ENCODE measurements at regions not wholly inside any gene's neighbourhood (a gene's known extent, or its start where the extent isn't known, plus 50 kb on each side); places are given as distances from the start of the nearest gene placed in this dataset.

GRCh38 chr9:95611354-95611753 lies 94.6 kb upstream of the PTCH1 start:
- DNase-seq: no peak

- no peak for DNase-seq
Observed at GRCh38 chr9:95610006-95610785, 93.4 kb upstream of the PTCH1 start.

DNA sequence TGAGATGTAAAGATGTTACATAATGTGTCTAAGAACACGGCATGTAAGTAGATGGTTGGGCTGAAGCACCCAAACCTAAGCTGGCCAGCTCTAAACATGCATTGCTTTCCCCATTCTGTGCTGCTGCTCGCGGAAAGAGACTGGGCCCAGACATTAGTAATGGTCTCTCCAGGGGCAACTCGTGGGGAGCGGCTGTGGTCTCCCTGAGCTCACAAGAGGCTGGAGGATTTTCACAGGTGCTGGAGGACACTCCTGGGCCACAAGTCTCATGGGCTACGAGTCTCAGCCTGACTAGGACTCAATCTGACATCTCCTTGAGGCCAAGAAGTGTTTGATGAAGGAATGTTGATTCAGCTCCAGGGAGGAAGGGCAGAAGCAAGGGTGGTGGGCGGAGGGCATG lies 92.7 kb upstream of the PTCH1 start:
- no peak for DNase-seq

DNA sequence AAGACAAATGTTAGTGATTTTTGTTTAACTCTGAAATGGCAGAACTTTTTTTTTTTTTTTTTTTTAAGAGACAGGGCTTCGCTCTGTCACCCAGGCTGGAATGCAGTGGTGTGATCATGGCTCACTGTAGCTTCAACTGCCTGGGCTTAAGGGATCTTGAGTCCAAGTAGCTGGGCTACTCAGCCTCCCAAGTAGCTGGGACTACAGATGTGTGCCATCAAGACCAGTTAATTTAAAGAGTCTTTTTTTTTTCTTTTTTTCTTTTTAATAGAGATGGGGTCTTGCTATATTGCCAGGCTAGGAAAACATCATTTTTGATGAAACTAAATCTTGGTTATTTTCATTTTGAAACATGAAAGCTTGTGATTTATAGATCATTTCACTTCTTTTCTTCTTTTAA lies 91.6 kb upstream of the PTCH1 start:
- no peak for DNase-seq

GRCh38 chr9:95607507-95607906 lies 90.7 kb upstream of the PTCH1 start:
- no peak for DNase-seq

- no peak for DNase-seq
Observed at GRCh38 chr9:95606489-95607350, 89.9 kb upstream of the PTCH1 start.

- DNase-seq: no peak
Observed at GRCh38 chr9:95605816-95606488, 89.2 kb upstream of the PTCH1 start.

DNA sequence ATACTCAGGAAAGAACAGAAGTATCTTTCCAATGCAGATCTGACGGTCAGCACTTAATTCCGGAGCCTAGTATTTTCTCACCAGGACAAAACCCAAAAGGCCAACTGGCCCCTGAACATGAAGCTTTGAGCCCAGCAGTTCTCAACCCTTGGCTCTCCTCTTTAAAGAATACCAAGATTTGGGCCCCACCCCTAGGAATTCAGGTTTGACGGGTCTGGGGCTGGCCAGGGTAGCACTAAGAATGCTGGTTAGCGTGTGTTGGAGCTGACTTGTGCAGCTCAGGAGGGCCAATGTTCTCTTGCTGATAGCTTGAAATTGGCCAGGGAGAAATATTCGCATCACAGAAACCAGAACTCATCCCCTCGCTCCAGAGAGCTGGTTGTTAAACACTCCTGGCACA lies 88.3 kb upstream of the PTCH1 start:
- DNase-seq: no peak

- no peak for DNase-seq
Observed at GRCh38 chr9:95598236-95598635, 81.5 kb upstream of the PTCH1 start.

GRCh38 chr9:95595721-95596295 lies 79.0 kb upstream of the PTCH1 start:
- DNase-seq: no peak

DNA sequence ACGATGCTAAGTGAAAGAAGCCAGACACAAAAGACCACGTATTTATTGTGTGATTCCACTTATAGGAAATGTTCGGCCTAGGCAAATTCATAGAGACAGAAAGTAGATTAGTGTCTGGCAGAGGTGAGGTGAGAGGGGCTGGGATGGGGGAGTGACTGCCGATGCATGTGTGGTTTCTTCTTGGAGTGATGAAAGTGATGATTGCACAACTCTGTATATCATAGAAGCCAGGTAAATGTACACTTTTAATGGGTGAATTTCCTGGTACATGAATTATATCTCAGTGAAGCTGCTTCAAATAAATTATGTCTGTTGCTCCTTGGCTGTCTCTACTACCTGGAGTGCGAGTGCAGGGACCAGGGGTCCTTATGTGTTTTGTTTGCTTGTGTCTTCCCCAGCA lies 76.2 kb upstream of the PTCH1 start:
- DNase-seq: no peak

GRCh38 chr9:95588724-95589588 lies 72.2 kb upstream of the PTCH1 start:
- no peak for DNase-seq

DNA sequence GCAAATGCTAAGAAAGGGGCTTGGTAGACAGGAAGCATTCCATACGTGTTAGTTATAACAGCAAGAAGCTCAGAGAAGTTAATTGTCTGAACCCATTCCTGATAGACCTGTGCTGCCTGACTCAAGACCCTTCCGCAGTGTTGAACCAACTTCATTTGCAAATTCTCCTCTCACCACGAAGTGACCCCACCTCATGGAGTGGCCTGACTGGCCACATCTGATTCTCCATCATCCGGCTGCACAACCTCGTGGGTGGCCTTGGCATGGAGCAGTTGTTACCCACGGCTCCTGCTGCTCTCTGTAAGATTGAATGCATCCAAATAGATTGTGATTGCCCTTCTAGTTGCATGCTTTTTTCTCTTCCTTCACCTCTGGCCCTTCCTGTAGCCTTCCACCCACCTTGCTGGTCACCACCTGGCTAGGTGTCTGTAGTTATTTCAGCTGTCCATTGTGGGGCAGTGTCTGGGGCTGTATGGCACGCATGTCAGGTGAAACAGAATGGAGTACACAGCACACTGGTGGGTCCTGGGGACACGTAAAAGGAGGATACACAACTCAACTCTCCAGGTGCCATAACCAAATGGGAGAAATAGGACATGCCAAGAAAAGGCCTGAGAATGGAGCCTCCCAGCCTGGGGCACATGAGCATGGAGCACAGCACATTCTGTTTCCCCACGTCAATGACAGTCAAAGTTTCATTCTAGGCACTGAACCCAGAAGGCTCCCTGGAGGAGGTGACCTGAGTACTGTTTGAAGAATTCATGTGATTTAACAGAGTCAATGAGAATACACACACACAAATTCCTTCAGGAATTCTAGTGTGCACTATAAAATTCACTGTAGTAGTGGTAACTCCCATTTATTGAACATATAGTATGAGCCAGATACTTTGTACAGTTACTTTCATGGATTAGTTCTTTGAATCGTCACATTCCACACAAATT lies 70.5 kb upstream of the PTCH1 start:
- DNase-seq: no peak

- DNase-seq: no peak
Observed at GRCh38 chr9:95586326-95586725, 69.6 kb upstream of the PTCH1 start.

- no peak for DNase-seq
Observed at GRCh38 chr9:95585824-95586223, 69.1 kb upstream of the PTCH1 start.

DNA sequence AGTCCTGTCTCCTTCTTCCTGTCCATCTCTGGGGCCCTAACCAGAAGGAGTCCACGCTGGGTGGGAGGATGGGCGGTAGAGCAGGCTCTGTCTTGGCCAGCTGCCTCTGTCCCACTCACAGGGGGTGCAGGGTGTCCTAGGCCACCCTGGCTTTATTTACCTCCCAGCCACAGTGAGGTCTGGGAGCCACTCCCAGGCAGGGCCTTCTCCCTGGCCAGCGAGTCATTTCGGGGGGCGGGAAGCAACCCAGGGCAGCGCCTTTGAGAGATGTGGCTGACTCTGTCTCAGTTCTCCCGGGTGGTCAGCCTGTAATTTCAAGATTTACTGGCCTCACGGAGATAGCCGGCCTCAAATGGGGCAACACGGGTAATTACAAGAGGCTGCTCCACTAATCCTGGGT lies 67.4 kb upstream of the PTCH1 start:
- no peak for DNase-seq

DNA sequence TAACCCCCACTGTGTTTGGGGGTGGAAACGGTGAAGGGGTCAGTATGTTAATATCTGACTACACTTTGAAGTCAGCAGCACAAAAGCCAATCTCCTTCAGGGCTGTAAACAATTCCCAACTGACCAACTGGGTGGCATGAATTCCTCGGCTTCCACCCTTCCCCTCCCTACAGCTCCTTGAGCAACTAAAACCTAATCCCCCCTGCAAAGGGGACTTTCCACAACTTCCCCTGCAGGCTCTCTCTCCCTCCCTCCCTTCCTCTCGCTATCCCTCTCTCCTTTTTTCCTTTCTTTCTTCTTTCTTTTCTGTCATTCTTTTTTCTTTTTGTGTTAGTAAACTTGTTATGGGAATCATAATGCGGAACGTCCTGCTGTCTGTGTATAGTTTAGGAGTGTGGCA lies 65.1 kb upstream of the PTCH1 start:
- no peak for DNase-seq

DNA sequence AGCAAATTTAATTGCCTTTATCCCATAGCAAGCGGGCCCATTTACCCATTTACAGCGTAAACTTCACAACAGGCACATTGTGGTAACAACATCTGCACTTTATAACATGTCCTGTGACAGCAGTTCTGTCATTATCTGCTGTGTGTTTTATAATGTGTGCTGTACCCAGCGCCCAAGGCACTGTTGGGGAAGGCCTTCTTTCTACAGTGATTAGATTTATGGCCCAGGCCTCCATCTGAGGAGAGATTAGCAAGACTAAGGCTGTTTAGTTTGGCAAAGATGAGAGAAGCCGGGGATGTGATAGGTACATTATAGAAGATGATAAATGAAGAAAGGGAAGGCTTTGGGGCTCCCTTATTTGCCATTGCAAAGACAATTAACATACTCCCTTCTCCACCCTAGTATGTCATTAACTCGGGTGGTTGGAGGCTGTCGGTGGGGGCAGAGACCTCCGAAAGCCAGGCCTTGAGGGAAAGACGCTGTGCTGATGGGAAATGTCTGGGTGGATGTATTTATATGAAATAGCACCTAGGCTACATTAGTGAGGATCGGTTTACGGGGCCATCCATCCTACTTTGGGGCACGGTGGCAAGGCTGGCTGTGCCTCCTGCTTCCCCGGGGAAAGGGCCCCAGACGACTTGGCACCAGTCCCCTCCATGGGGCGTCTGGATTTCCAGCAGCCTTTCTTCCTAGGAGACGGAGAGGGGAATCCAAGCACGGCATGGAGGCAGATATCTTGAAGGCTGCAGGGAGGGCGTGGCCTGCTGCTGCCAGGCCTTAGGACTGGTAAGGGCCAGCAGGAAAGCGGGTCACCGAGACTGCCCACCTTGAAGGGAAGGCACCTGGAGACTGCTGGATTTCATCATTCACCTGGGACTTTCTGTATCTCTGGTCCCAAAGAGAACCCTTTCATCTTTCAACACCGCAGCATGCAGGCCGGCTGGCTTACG lies 64.3 kb upstream of the PTCH1 start:
- DNase-seq: no peak

DNA sequence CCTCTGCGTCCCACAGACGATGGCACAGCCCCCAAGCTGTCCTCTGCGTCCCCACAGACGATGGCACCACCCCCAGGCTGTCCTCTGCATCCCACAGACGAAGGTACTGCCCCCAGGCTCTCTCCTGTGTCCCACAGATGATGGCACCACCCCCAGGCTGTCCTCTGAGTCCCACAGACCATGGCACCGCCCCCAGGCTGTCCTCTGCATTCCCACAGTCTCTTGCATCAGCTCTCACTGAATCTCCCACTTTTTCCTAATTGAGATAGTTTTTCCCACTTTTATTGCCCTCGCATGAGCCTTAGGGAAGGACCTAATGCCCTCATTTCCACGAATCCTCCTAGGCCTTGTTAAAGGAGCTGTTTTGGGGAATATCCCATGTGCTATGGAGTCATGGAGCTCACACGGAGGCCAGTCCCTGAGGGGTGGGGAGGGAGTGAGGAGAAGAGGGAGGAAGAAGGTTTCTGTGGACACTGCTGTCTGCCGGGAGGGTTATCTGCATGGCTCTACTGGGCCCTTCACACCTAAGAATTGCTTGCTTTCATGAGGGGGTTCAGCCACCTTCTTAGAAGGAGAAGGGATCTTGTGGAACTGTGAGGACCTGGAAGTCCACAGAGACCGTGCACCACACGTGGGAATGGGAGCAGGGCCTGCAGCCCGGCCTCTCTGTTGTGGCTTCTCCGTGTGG lies 58.2 kb upstream of the PTCH1 start:
- DNase-seq: no peak

Measured in activated CD8-positive, alpha-beta memory T cell treated with anti-CD3 and anti-CD28 coated beads, Interleukin-2, amount 50 U/mL, for 48 hours (primary cell).